Transverse colon (tissue), 4 donors: ENCODE measurements at regions not wholly inside any gene's neighbourhood (a gene's known extent, or its start where the extent isn't known, plus 50 kb on each side); places are given as distances from the start of the nearest gene placed in this dataset.

Experiments
- CTCF ChIP-seq, 5 experiments: fragments of 200-600 bp in 3 of 5; fragments of 450-650 bp in 2 of 5; sonication (generic) in 3 of 5; IDR thresholded peaks; 1 replicate in 2 of 5; 2 replicates in 3 of 5; pipeline ENCODE4 v1.5.1; 2016 to 2017; ENCODE audit warnings: antibody characterized with exemption in 5 of 5, inconsistent platforms in 3 of 5, mild to moderate bottlenecking in 2 of 5, moderate library complexity in 1 of 5
- POLR2A ChIP-seq: fragments of 450-650 bp; IDR thresholded peaks from one replicate; pipeline ENCODE4 v1.6.1; 2016; ENCODE audit warnings: antibody characterized with exemption, mild to moderate bottlenecking, moderate library complexity
- POLR2AphosphoS5 ChIP-seq, 3 donors: sonication (generic); formaldehyde crosslinking; IDR thresholded peaks; one replicate each; pipeline ENCODE4 v1.6.1; 2016; ENCODE audit warnings: antibody characterized with exemption in 3 of 3

GRCh38 chr17:6205033-6205432 is 134.9 kb downstream of the WSCD1 start:
- TF ChIP-seq CTCF (IDR thresholded peaks at IDR 0.05) (no peak), POLR2A (no peak), POLR2AphosphoS5 (IDR thresholded peaks at IDR 0.05) (no peak)
